ENCODE measurements at regions not wholly inside any gene's neighbourhood (a gene's known extent, or its start where the extent isn't known, plus 50 kb on each side); places are given as distances from the start of the nearest gene placed in this dataset.

DNA sequence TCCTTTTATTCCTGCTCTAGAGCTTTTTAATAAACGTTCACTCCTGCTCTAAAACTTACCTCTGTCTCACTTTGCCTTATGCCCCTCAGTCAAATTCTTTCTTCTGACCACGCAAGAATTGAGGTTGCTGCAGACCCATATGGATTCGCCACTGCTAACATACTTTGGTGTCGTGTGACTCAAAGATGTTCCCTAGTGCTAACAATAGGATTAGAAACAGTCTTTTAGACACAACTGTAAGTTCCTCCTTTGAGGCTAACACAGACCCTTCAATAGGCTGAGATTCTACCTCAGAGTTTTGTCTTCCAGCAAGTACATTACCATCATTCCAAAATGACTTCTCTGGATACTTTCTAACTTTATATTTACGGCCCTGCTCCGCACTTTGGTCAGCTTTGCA lies 149.5 kb upstream of the COX10 start:
- TF ChIP-seq, protein P1, sequence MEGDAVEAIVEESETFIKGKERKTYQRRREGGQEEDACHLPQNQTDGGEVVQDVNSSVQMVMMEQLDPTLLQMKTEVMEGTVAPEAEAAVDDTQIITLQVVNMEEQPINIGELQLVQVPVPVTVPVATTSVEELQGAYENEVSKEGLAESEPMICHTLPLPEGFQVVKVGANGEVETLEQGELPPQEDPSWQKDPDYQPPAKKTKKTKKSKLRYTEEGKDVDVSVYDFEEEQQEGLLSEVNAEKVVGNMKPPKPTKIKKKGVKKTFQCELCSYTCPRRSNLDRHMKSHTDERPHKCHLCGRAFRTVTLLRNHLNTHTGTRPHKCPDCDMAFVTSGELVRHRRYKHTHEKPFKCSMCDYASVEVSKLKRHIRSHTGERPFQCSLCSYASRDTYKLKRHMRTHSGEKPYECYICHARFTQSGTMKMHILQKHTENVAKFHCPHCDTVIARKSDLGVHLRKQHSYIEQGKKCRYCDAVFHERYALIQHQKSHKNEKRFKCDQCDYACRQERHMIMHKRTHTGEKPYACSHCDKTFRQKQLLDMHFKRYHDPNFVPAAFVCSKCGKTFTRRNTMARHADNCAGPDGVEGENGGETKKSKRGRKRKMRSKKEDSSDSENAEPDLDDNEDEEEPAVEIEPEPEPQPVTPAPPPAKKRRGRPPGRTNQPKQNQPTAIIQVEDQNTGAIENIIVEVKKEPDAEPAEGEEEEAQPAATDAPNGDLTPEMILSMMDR (conservative IDR thresholded peaks at IDR 0.05; ENCODE audit: low read depth, low read length), result no peak
- TF ChIP-seq EZH2 (IDR thresholded peaks at IDR 0.05; ENCODE audit: borderline replicate concordance, low read depth, low read length, poor library complexity, severe bottlenecking), result no peak

All from A673 (cell line).